Sigmoid colon (tissue), 6 donors: ENCODE measurements at regions not wholly inside any gene's neighbourhood (a gene's known extent, or its start where the extent isn't known, plus 50 kb on each side); places are given as distances from the start of the nearest gene placed in this dataset.

ENCODE experiments used
- DNase-seq: peaks from one replicate; pipeline ENCODE4 v3.0.0-alpha.2; 2019
- H3K27ac ChIP-seq, 4 donors: fragments of 200-600 bp; sonication (generic); one replicate each; pipeline ENCODE4 v1.5.1; 2016 to 2019; ENCODE audit warnings: mild to moderate bottlenecking in 1 of 4
- H3K27me3 ChIP-seq, 3 donors: fragments of 200-600 bp; sonication (generic); one replicate each; pipeline ENCODE4 v1.5.1; 2019; ENCODE audit warnings: mild to moderate bottlenecking in 1 of 3
- H3K36me3 ChIP-seq, 4 donors: fragments of 200-600 bp; sonication (generic); one replicate each; pipeline ENCODE4 v1.5.1; 2016 to 2019
- H3K4me1 ChIP-seq, 4 donors: fragments of 200-600 bp; sonication (generic); one replicate each; pipeline ENCODE4 v1.5.1; 2017 to 2019
- H3K4me3 ChIP-seq, 4 donors: fragments of 200-600 bp; sonication (generic); one replicate each; pipeline ENCODE4 v1.5.1; 2017 to 2019; ENCODE audit warnings: mild to moderate bottlenecking in 2 of 4, moderate library complexity in 1 of 4
- H3K9me3 ChIP-seq, 4 donors: fragments of 200-600 bp in 3 of 4; sonication (generic) in 3 of 4; one replicate each; pipeline versions ENCODE4 v1.5.1 to v1.6.1; 2013 to 2019
- CTCF ChIP-seq, 4 experiments: fragments of 450-650 bp in 3 of 4; fragments of 200-600 bp in 1 of 4; IDR thresholded peaks; one replicate each; pipeline ENCODE4 v1.5.1; 2016 to 2019; ENCODE audit warnings: antibody characterized with exemption in 4 of 4, mild to moderate bottlenecking in 3 of 4, moderate library complexity in 2 of 4
- EP300 ChIP-seq, 4 donors: sonication (generic); formaldehyde crosslinking; IDR thresholded peaks; one replicate each; pipeline ENCODE4 v1.6.1; 2017; ENCODE audit warnings: antibody characterized with exemption in 4 of 4
- POLR2A ChIP-seq, 2 donors: fragments of 450-650 bp; IDR thresholded peaks; one replicate each; pipeline ENCODE4 v1.6.1; 2016; ENCODE audit warnings: antibody characterized with exemption in 2 of 2, mild to moderate bottlenecking in 2 of 2, moderate library complexity in 2 of 2
- POLR2AphosphoS5 ChIP-seq, 4 donors: sonication (generic); formaldehyde crosslinking; IDR thresholded peaks; one replicate each; pipeline ENCODE4 v1.6.1; 2017; ENCODE audit warnings: antibody characterized with exemption in 4 of 4
- WGBS, 2 donors: extraction: QIAGEN DNeasy Blood & Tissue Kit; methylation state at CpG; one replicate each; pipeline ENCODE4 v1.1.7; 2013; 5-methylcytosine and 5-hydroxymethylcytosine counted together
- intact Hi-C: fragments of 100-400 bp; cut with DNase I; formaldehyde crosslinking; loops from one replicate; pipeline ENCODE4 v1.15.1; 2023
- donor health status: healthy with polysubstance abuse.
- donor health status: healthy.

GRCh38 chr1:2875707-2876561 lies 74.4 kb upstream of the TTC34 start:
- TF ChIP-seq CTCF (IDR thresholded peaks at IDR 0.05) (peak in 3 of 4 experiments; percentile 13 to 54 (median 40)), EP300 (IDR thresholded peaks at IDR 0.05) (no peak)
- intact Hi-C loops: no loop called here
- H3K4me3 ChIP-seq: no peak overlapping the region
- peaks cover 4 to 14% (median 10%) of the 10 kb centered on the region in 4 donors for H3K9me3 ChIP-seq
- H3K36me3 ChIP-seq: no peaks in the 10 kb centered on the region
- WGBS, 2 donors: 42 to 61% methylated on average over 42 of the region's 42 CpGs
- no peak overlapping the region for H3K27ac ChIP-seq
- peaks cover 0 to 18% (median 17%) of the 10 kb centered on the region in 4 donors for H3K4me1 ChIP-seq
- no peak for DNase-seq
- peaks cover 2 to 25% (median 12%) of the 10 kb centered on the region in 3 donors for H3K27me3 ChIP-seq

- Histone ChIP-seq H3K27ac (no peak overlapping the region), H3K4me3 (no peak overlapping the region), H3K9me3 (peaks cover 0 to 5% (median under 1%) of the 10 kb centered on the region in 4 donors), H3K27me3 (peaks cover 2 to 22% (median 8%) of the 10 kb centered on the region in 3 donors), H3K36me3 (no peaks in the 10 kb centered on the region), H3K4me1 (peaks cover 0 to 18% (median 17%) of the 10 kb centered on the region in 4 donors)
- 79 to 91% methylated on average over 18 of the region's 18 CpGs for WGBS, 2 donors
- no peak for TF ChIP-seq CTCF (IDR thresholded peaks at IDR 0.05)
- TF ChIP-seq POLR2AphosphoS5 (IDR thresholded peaks at IDR 0.05): no peak
- no peak for TF ChIP-seq POLR2A (IDR thresholded peaks at IDR 0.05)
- TF ChIP-seq EP300 (IDR thresholded peaks at IDR 0.05): no peak
- intact Hi-C loops: no loop called here
- no peak for DNase-seq
Observed at GRCh38 chr1:2876846-2877245, 75.4 kb upstream of the TTC34 start.

- intact Hi-C loops: no loop called here
- no peak overlapping the region for H3K4me3 ChIP-seq
- H3K27ac ChIP-seq: no peak overlapping the region
- H3K4me1 ChIP-seq: peaks cover 0 to 18% (median 17%) of the 10 kb centered on the region in 4 donors
- 89 to 94% methylated on average over 17 of the region's 17 CpGs for WGBS, 2 donors
- no peak for TF ChIP-seq CTCF (IDR thresholded peaks at IDR 0.05)
- TF ChIP-seq POLR2A (IDR thresholded peaks at IDR 0.05): no peak
- no peak for TF ChIP-seq POLR2AphosphoS5 (IDR thresholded peaks at IDR 0.05)
- no peak for TF ChIP-seq EP300 (IDR thresholded peaks at IDR 0.05)
- H3K9me3 ChIP-seq: no peaks in the 10 kb centered on the region
- H3K27me3 ChIP-seq: peaks cover 0 to 23% (median 4%) of the 10 kb centered on the region in 3 donors
- DNase-seq: no peak
- H3K36me3 ChIP-seq: no peaks in the 10 kb centered on the region
Observed at GRCh38 chr1:2877391-2877790, 75.9 kb upstream of the TTC34 start.

- no peak for TF ChIP-seq CTCF (IDR thresholded peaks at IDR 0.05)
- no peak for TF ChIP-seq EP300 (IDR thresholded peaks at IDR 0.05)
- no peak for TF ChIP-seq POLR2A (IDR thresholded peaks at IDR 0.05)
- no peak for TF ChIP-seq POLR2AphosphoS5 (IDR thresholded peaks at IDR 0.05)
- H3K36me3 ChIP-seq: no peaks in the 10 kb centered on the region
- WGBS, 2 donors: 79 to 86% methylated on average over 14 of the region's 14 CpGs
- no peak overlapping the region for H3K27ac ChIP-seq
- H3K27me3 ChIP-seq: peaks cover 0 to 29% (median 9%) of the 10 kb centered on the region in 3 donors
- no peak overlapping the region for H3K4me3 ChIP-seq
- peaks cover 0 to 18% (median 17%) of the 10 kb centered on the region in 4 donors for H3K4me1 ChIP-seq
- no peak for DNase-seq
- intact Hi-C loops: no loop called here
- H3K9me3 ChIP-seq: no peaks in the 10 kb centered on the region
Observed at GRCh38 chr1:2878591-2878990, 77.1 kb upstream of the TTC34 start.
